Left colon (tissue), 2 donors: ENCODE measurements at regions not wholly inside any gene's neighbourhood (a gene's known extent, or its start where the extent isn't known, plus 50 kb on each side); places are given as distances from the start of the nearest gene placed in this dataset.
"Not testable (repeated sequence)": the region's sequence is repeated elsewhere in the genome, so short reads cannot be mapped to it uniquely, and the experiment has no call there.

Source experiments
- ATAC-seq: fragments of 200-7000 bp; cut with Tn5 transposase; one replicate; pipeline ENCODE4 v1.9.1; 2020; ENCODE audit warnings: mild to moderate bottlenecking, moderate library complexity
- DNase-seq, 2 donors: peaks; one replicate each; pipeline ENCODE4 v3.0.0-alpha.2; 2020
- intact Hi-C, 2 donors: fragments of 100-400 bp; cut with DNase I in 1 of 2; cut with micrococcal nuclease in 1 of 2; formaldehyde crosslinking; loops; one replicate each; pipeline versions ENCODE4 v1.11.2 to v1.14.0; 2022; cut with DNase I, micrococcal nuclease
- donor health status: DM: no; HTN: no; CAD: no.
- donor health status: DM: yes; HTN: yes; CAD: no.

- no peak for DNase-seq
- ATAC-seq = no peak
- intact Hi-C loops = no loop called here
Measured at GRCh38 chr1:189538271-189538670, 939.4 kb downstream of the BRINP3 start.

GRCh38 chr1:189550498-189550897 lies 927.2 kb downstream of the BRINP3 start:
- no peak for DNase-seq
- ATAC-seq = no peak
- intact Hi-C loops = no loop called here

- no peak for DNase-seq
- intact Hi-C loops = no loop called here
- no peak for ATAC-seq
Measured at GRCh38 chr1:189563784-189564183, 913.9 kb downstream of the BRINP3 start.

GRCh38 chr1:189567890-189568289 lies 909.8 kb downstream of the BRINP3 start:
- ATAC-seq (no peak), DNase-seq (no peak)
- intact Hi-C loops = no loop called here

- intact Hi-C loops = no loop called here
- no peak for ATAC-seq
Measured at GRCh38 chr1:189596197-189596596, 881.5 kb downstream of the BRINP3 start.

GRCh38 chr1:189597083-189597482 lies 880.6 kb downstream of the BRINP3 start:
- ATAC-seq (no peak), DNase-seq (no peak)

More at GRCh38 chr1:189596197-189596596, 881.5 kb downstream of the BRINP3 start:
- no peak for DNase-seq

GRCh38 chr1:189605226-189605625 lies 872.4 kb downstream of the BRINP3 start:
- DNase-seq (no peak), ATAC-seq (no peak)
- intact Hi-C loops = no loop called here

More at GRCh38 chr1:189597083-189597482, 880.6 kb downstream of the BRINP3 start:
- intact Hi-C loops = no loop called here

GRCh38 chr1:189606047-189606446 lies 871.6 kb downstream of the BRINP3 start:
- no peak for DNase-seq
- intact Hi-C loops = no loop called here
- no peak for ATAC-seq

GRCh38 chr1:189606795-189607476 lies 870.7 kb downstream of the BRINP3 start:
- intact Hi-C loops = no loop called here
- ATAC-seq = no peak
- no peak for DNase-seq

- ATAC-seq = no peak
- no peak for DNase-seq
- intact Hi-C loops = no loop called here
Measured at GRCh38 chr1:189607477-189608096, 870.1 kb downstream of the BRINP3 start.

GRCh38 chr1:189609167-189609566 lies 868.5 kb downstream of the BRINP3 start:
- intact Hi-C loops = no loop called here
- ATAC-seq = no peak
- DNase-seq = no peak

GRCh38 chr1:189616893-189617292 lies 860.8 kb downstream of the BRINP3 start:
- intact Hi-C loops = no loop called here
- DNase-seq = no peak
- no peak for ATAC-seq

GRCh38 chr1:189619682-189620332 lies 857.9 kb downstream of the BRINP3 start:
- ATAC-seq = no peak
- intact Hi-C loops = no loop called here
- no peak for DNase-seq

GRCh38 chr1:189620471-189620870 lies 857.2 kb downstream of the BRINP3 start:
- intact Hi-C loops = no loop called here
- DNase-seq = no peak
- no peak for ATAC-seq

- DNase-seq (no peak), ATAC-seq (no peak)
Measured at GRCh38 chr1:189623336-189623735, 854.3 kb downstream of the BRINP3 start.

GRCh38 chr1:189627427-189627826 lies 850.2 kb downstream of the BRINP3 start:
- no peak for DNase-seq

More at GRCh38 chr1:189623336-189623735, 854.3 kb downstream of the BRINP3 start:
- intact Hi-C loops = no loop called here

GRCh38 chr1:189628857-189629256 lies 848.8 kb downstream of the BRINP3 start:
- DNase-seq (no peak), ATAC-seq (no peak)
- intact Hi-C loops = no loop called here

More at GRCh38 chr1:189627427-189627826, 850.2 kb downstream of the BRINP3 start:
- intact Hi-C loops = no loop called here
- no peak for ATAC-seq

GRCh38 chr1:189633658-189634057 lies 844.0 kb downstream of the BRINP3 start:
- DNase-seq (no peak), ATAC-seq (no peak)
- intact Hi-C loops = no loop called here

GRCh38 chr1:189637041-189637440 lies 840.6 kb downstream of the BRINP3 start:
- no peak for ATAC-seq
- intact Hi-C loops = no loop called here
- no peak for DNase-seq

- DNase-seq, intact Hi-C loops, ATAC-seq: not testable (repeated sequence)
Measured at GRCh38 chr1:189644156-189644555, 833.5 kb downstream of the BRINP3 start.
